Activated CD8-positive, alpha-beta memory T cell treated with anti-CD3 and anti-CD28 coated beads, Interleukin-2, amount 50 U/mL, for 24 hours (primary cell): ENCODE measurements at regions not wholly inside any gene's neighbourhood (a gene's known extent, or its start where the extent isn't known, plus 50 kb on each side); places are given as distances from the start of the nearest gene placed in this dataset.

Source experiments
- DNase-seq: peaks from one replicate; pipeline ENCODE4 v3.0.0-alpha.2; 2020; ENCODE audit errors: extremely low read depth

GRCh38 chr1:36721261-36721660 is 238.5 kb upstream of the CSF3R start:
- DNase-seq, result no peak

- no peak for DNase-seq
Measured at GRCh38 chr1:36717431-36717830, 234.7 kb upstream of the CSF3R start.

GRCh38 chr1:36715797-36716196 is 233.1 kb upstream of the CSF3R start:
- DNase-seq, result no peak

- no peak for DNase-seq
Measured at GRCh38 chr1:36714301-36714700, 231.6 kb upstream of the CSF3R start.

GRCh38 chr1:36711480-36711879 is 228.8 kb upstream of the CSF3R start:
- DNase-seq, result no peak

GRCh38 chr1:36710951-36711350 is 228.2 kb upstream of the CSF3R start:
- DNase-seq, result no peak

- DNase-seq, result no peak
Measured at GRCh38 chr1:36709869-36710481, 227.3 kb upstream of the CSF3R start.

- no peak for DNase-seq
Measured at GRCh38 chr1:36708587-36708986, 225.9 kb upstream of the CSF3R start.

GRCh38 chr1:36707221-36707620 is 224.5 kb upstream of the CSF3R start:
- no peak for DNase-seq

GRCh38 chr1:36706416-36706815 is 223.7 kb upstream of the CSF3R start:
- DNase-seq, result no peak

- DNase-seq, result no peak
Measured at GRCh38 chr1:36705629-36706028, 222.9 kb upstream of the CSF3R start.

GRCh38 chr1:36703526-36704208 is 221.0 kb upstream of the CSF3R start:
- DNase-seq, result peak; percentile 17

- DNase-seq, result no peak
Measured at GRCh38 chr1:36702963-36703362, 220.2 kb upstream of the CSF3R start.

GRCh38 chr1:36699113-36699911 is 216.6 kb upstream of the CSF3R start:
- no peak for DNase-seq

GRCh38 chr1:36697836-36698605 is 215.3 kb upstream of the CSF3R start:
- DNase-seq, result no peak

- no peak for DNase-seq
Measured at GRCh38 chr1:36696261-36696940, 213.7 kb upstream of the CSF3R start.

GRCh38 chr1:36693603-36694002 is 210.9 kb upstream of the CSF3R start:
- no peak for DNase-seq

- no peak for DNase-seq
Measured at GRCh38 chr1:36693161-36693525, 210.4 kb upstream of the CSF3R start.

GRCh38 chr1:36692465-36693160 is 209.9 kb upstream of the CSF3R start:
- no peak for DNase-seq

GRCh38 chr1:36691374-36691773 is 208.7 kb upstream of the CSF3R start:
- no peak for DNase-seq

- DNase-seq, result no peak
Measured at GRCh38 chr1:36689992-36690391, 207.3 kb upstream of the CSF3R start.
